ENCODE measurements at regions not wholly inside any gene's neighbourhood (a gene's known extent, or its start where the extent isn't known, plus 50 kb on each side); places are given as distances from the start of the nearest gene placed in this dataset.

DNA sequence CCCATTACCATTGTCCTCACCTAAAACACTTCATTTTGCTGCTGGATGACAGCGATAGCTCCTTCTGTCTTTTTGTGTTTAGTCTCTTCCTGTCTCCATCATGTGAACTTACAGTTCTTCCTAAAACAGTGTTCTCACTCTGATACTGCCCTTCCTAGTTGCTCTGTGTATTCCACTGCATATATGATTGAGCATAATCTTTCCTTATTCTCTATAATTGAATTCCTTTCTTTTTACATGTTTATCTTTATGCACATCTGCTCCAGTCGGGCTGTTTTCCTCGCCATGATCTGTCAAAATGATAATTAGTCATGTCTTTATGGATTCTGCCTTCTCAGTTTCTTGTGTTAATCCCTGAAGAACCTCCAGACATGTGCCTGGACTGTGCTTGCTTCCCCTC, 405.1 kb upstream of the SEMA6D start:
- TF ChIP-seq, protein P1, sequence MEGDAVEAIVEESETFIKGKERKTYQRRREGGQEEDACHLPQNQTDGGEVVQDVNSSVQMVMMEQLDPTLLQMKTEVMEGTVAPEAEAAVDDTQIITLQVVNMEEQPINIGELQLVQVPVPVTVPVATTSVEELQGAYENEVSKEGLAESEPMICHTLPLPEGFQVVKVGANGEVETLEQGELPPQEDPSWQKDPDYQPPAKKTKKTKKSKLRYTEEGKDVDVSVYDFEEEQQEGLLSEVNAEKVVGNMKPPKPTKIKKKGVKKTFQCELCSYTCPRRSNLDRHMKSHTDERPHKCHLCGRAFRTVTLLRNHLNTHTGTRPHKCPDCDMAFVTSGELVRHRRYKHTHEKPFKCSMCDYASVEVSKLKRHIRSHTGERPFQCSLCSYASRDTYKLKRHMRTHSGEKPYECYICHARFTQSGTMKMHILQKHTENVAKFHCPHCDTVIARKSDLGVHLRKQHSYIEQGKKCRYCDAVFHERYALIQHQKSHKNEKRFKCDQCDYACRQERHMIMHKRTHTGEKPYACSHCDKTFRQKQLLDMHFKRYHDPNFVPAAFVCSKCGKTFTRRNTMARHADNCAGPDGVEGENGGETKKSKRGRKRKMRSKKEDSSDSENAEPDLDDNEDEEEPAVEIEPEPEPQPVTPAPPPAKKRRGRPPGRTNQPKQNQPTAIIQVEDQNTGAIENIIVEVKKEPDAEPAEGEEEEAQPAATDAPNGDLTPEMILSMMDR (IDR thresholded peaks at IDR 0.05; ENCODE audit: insufficient read depth, missing control alignments), result no peak
- DNase-seq (ENCODE audit: insufficient read length, low spot score) (no peak), FAIRE-seq (no peak)

GRCh38 chr15:47326410-47327333, 390.6 kb upstream of the SEMA6D start:
- TF ChIP-seq, protein P1 (IDR thresholded peaks at IDR 0.05; ENCODE audit: insufficient read depth, missing control alignments), result no peak
- no peak for FAIRE-seq
- no peak for DNase-seq (ENCODE audit: insufficient read length, low spot score)

DNA sequence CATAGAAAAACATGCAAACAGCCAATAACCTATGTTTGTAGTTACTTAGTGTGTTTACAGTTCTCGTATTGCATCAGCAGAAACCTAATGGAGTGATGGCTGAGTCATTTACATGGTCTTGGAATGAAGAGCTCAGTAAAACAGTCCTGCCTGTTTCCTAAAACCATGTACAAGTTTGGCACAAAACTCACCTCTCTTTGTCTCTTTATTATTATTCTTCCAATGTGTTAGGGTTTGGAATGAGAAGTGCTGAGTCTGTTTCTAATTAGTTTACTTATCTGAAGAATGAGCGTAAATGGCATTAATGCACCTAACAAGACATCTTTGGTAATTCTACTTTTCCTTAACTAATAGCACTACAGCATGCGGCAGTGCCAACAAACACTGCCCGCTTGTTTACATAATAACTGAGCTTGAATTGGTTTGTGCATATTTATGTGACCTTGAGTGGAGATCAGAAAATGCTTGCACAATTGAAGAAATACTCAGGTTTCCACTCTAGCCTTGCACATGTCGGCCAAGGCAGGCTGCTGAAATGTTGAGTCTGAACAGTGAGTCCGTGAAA, 385.4 kb upstream of the SEMA6D start:
- no peak for DNase-seq (ENCODE audit: insufficient read length, low spot score)
- TF ChIP-seq, protein P1 (IDR thresholded peaks at IDR 0.05; ENCODE audit: insufficient read depth, missing control alignments), result no peak
- FAIRE-seq, result peak; percentile 81

DNA sequence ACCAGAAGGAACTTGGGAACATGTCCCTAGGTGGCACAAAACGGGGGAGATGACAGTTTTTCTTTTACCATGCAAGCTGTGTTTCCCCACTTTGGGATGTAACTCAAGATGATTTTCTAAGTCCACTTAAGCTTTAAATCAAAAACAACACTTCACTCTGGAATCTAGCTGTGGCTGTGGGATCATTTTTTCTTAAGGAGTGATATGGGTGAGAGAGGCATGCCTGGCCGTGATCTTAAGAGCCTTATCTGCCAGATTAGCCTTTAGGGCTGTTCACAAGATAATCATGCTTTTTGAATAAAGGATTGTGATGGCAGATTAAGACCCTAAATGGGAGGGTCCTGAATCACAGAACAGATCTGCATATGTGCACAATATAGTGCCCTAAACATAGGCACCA, 384.8 kb upstream of the SEMA6D start:
- DNase-seq (ENCODE audit: insufficient read length, low spot score), result no peak
- TF ChIP-seq, protein P1 (IDR thresholded peaks at IDR 0.05; ENCODE audit: insufficient read depth, missing control alignments), result no peak
- FAIRE-seq, result peak; percentile 75

- DNase-seq (ENCODE audit: insufficient read length, low spot score) (no peak), FAIRE-seq (no peak)
- TF ChIP-seq, protein P1 (IDR thresholded peaks at IDR 0.05; ENCODE audit: insufficient read depth, missing control alignments), result no peak
Measured at GRCh38 chr15:47333734-47334133, 383.6 kb upstream of the SEMA6D start.

DNA sequence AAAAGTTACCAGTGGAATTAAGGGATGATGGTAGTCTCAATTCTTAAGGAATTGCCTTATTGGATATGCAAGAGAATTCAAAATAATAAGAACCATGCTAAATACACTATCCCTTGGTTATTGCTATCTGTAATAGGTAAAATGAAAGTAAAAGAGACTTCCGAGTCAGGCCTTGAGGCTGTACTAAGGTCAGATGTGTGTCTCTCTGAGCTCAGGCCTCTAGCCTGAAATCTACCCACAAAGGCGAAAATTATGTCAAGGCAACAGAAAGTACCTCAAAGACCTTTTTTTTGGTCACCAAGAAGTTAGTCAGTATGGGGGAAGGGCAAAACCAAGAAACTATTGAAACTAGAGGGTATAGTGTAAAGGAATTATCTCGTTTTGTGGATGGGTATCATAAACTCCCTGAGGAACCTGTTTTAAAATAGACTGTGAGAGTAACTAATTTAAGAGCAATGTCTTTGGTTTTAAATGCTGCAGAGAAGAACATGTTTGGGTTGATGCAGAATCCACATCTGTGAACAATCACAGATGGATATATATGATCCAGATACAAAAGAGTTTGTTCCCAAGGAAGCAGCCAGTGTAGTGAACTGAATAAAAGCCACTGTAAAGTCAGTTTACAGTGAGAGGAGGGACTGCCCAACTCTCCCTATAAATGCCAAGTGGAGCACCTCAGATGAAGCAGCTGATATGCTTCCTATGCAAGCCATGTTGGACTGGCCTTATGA, 382.3 kb upstream of the SEMA6D start:
- TF ChIP-seq, protein P1 (IDR thresholded peaks at IDR 0.05; ENCODE audit: insufficient read depth, missing control alignments), result no peak
- DNase-seq (ENCODE audit: insufficient read length, low spot score) (no peak), FAIRE-seq (no peak)

Data from D721Med (cell line).